HEK293 (cell line): ENCODE measurements at regions not wholly inside any gene's neighbourhood (a gene's known extent, or its start where the extent isn't known, plus 50 kb on each side); places are given as distances from the start of the nearest gene placed in this dataset.

Experiments used
- CTCF ChIA-PET: fragments of 350-600 bp; formaldehyde crosslinking; extraction: SDS; loops from one replicate; lab custom pipeline; 2021; ENCODE audit warnings: antibody characterized with exemption; lab: Yijun Ruan, JAX
- POLR2A ChIA-PET: fragments of 300-600 bp; formaldehyde crosslinking; extraction: SDS; loops from one replicate; lab custom pipeline; 2020; ENCODE audit warnings: antibody characterized with exemption, inconsistent platforms; lab: Yijun Ruan, JAX
- H3K27ac ChIP-seq: fragments of 200-500 bp; sonication (Bioruptor generic); 2 replicates; pipeline ENCODE4 v1.5.1; 2014; ENCODE audit warnings: low read depth, low read length, control low read depth, inconsistent platforms; ENCODE audit errors: extremely low read depth
- H3K36me3 ChIP-seq, 2 experiments: fragments of 200-500 bp in 1 of 2; sonication (Bioruptor generic) in 1 of 2; 1 replicate in 1 of 2; 2 replicates in 1 of 2; pipeline ENCODE4 v1.5.1; 2014 to 2017; ENCODE audit warnings: inconsistent platforms in 2 of 2, low read length in 2 of 2; ENCODE audit not compliant: control insufficient read depth in 2 of 2, insufficient read depth in 1 of 2
- H3K4me1 ChIP-seq: fragments of 200-500 bp; sonication (Bioruptor generic); 2 replicates; pipeline ENCODE4 v1.5.1; 2014; ENCODE audit warnings: mild to moderate bottlenecking, low read length, inconsistent platforms; ENCODE audit not compliant: control insufficient read depth, insufficient read depth
- H3K4me3 ChIP-seq: 2 replicates; pipeline ENCODE4 v1.5.1; 2011; ENCODE audit warnings: low read depth, mild to moderate bottlenecking, control low read depth, low read length, moderate library complexity
- H3K9me3 ChIP-seq: fragments of 200-500 bp; sonication (Bioruptor generic); 2 replicates; pipeline ENCODE4 v1.5.1; 2014; ENCODE audit warnings: low read depth, low read length, inconsistent platforms; ENCODE audit not compliant: control insufficient read depth, insufficient read depth
- HOXC10 ChIP-seq: sonication (generic); formaldehyde crosslinking; IDR thresholded peaks from 2 replicates; pipeline ENCODE4 v1.8.1; 2023; ENCODE audit warnings: mild to moderate bottlenecking, missing genetic modification reagents
- MYNN ChIP-seq: fragments of 450-650 bp; formaldehyde crosslinking; IDR thresholded peaks from 2 replicates; pipeline ENCODE4 v1.5.1; 2016; ENCODE audit warnings: missing biosample characterization, missing genetic modification characterization, borderline replicate concordance
- PRDM4 ChIP-seq: fragments of 450-650 bp; formaldehyde crosslinking; IDR thresholded peaks from 2 replicates; pipeline ENCODE4 v1.5.1; 2017; ENCODE audit warnings: missing biosample characterization, missing genetic modification characterization
- REPIN1 ChIP-seq: fragments of 450-650 bp; formaldehyde crosslinking; IDR thresholded peaks from 2 replicates; pipeline ENCODE4 v1.5.1; 2017; ENCODE audit warnings: missing biosample characterization, missing genetic modification characterization, low read depth
- SALL2 ChIP-seq: fragments of 450-650 bp; formaldehyde crosslinking; IDR thresholded peaks from 2 replicates; pipeline ENCODE4 v1.5.0; 2017; ENCODE audit warnings: missing biosample characterization, mild to moderate bottlenecking, missing genetic modification characterization, borderline replicate concordance
- SCRT1 ChIP-seq: fragments of 450-650 bp; formaldehyde crosslinking; IDR thresholded peaks from 2 replicates; pipeline ENCODE4 v1.5.1; 2016; ENCODE audit warnings: missing biosample characterization, missing genetic modification characterization, borderline replicate concordance
- WT1 ChIP-seq: fragments of 450-650 bp; formaldehyde crosslinking; IDR thresholded peaks from 2 replicates; pipeline ENCODE4 v1.5.1; 2016; ENCODE audit warnings: missing biosample characterization, missing genetic modification characterization
- ZBTB8A ChIP-seq: fragments of 450-650 bp; formaldehyde crosslinking; IDR thresholded peaks from 2 replicates; pipeline ENCODE4 v1.5.1; 2016; ENCODE audit warnings: missing biosample characterization, missing genetic modification characterization
- ZFHX2 ChIP-seq: fragments of 450-650 bp; formaldehyde crosslinking; conservative IDR thresholded peaks from 2 replicates; pipeline ENCODE4 v1.5.1; 2016; ENCODE audit warnings: missing biosample characterization, missing genetic modification characterization
- ZNF132 ChIP-seq: fragments of 450-650 bp; formaldehyde crosslinking; IDR thresholded peaks from 2 replicates; pipeline ENCODE4 v1.5.1; 2017; ENCODE audit warnings: missing biosample characterization, missing genetic modification characterization, borderline replicate concordance
- ZNF155 ChIP-seq: fragments of 450-650 bp; formaldehyde crosslinking; IDR thresholded peaks from 2 replicates; pipeline ENCODE4 v1.5.1; 2016; ENCODE audit warnings: missing biosample characterization, missing genetic modification characterization
- ZNF311 ChIP-seq: fragments of 450-650 bp; formaldehyde crosslinking; IDR thresholded peaks from 2 replicates; pipeline ENCODE4 v1.5.1; 2017; ENCODE audit warnings: missing biosample characterization, missing genetic modification characterization, borderline replicate concordance
- ZNF354C ChIP-seq: fragments of 450-650 bp; formaldehyde crosslinking; IDR thresholded peaks from 2 replicates; pipeline ENCODE4 v1.5.1; 2016; ENCODE audit warnings: missing biosample characterization, missing genetic modification characterization, low read depth, borderline replicate concordance
- ZNF416 ChIP-seq: fragments of 450-650 bp; formaldehyde crosslinking; IDR thresholded peaks from 2 replicates; pipeline ENCODE4 v1.5.1; 2016; ENCODE audit warnings: missing biosample characterization, missing genetic modification characterization
- ZNF423 ChIP-seq: fragments of 450-650 bp; formaldehyde crosslinking; IDR thresholded peaks from 2 replicates; pipeline ENCODE4 v1.5.1; 2016; ENCODE audit warnings: missing biosample characterization, missing genetic modification characterization
- ZNF513 ChIP-seq: fragments of 450-650 bp; IDR thresholded peaks from 2 replicates; pipeline ENCODE4 v1.5.1; 2018; ENCODE audit warnings: missing biosample characterization, missing genetic modification characterization
- ZNF530 ChIP-seq: fragments of 450-650 bp; formaldehyde crosslinking; IDR thresholded peaks from 2 replicates; pipeline ENCODE4 v1.5.1; 2016; ENCODE audit warnings: low read depth, missing biosample characterization, missing genetic modification characterization
- ZNF560 ChIP-seq: fragments of 450-650 bp; formaldehyde crosslinking; IDR thresholded peaks from 2 replicates; pipeline ENCODE4 v1.5.1; 2017; ENCODE audit warnings: missing biosample characterization, missing genetic modification characterization, borderline replicate concordance
- ZNF571 ChIP-seq: fragments of 450-650 bp; formaldehyde crosslinking; IDR thresholded peaks from 2 replicates; pipeline ENCODE4 v1.5.0; 2017; ENCODE audit warnings: missing biosample characterization, missing genetic modification characterization
- ZNF596 ChIP-seq: fragments of 450-650 bp; IDR thresholded peaks from 2 replicates; pipeline ENCODE4 v1.5.0; 2018; ENCODE audit warnings: missing biosample characterization, mild to moderate bottlenecking, missing genetic modification characterization, moderate library complexity
- ZNF639 ChIP-seq: fragments of 450-650 bp; formaldehyde crosslinking; IDR thresholded peaks from 2 replicates; pipeline ENCODE4 v1.5.1; 2016; ENCODE audit warnings: missing biosample characterization, missing genetic modification characterization
- ZNF664 ChIP-seq: fragments of 450-650 bp; formaldehyde crosslinking; IDR thresholded peaks from 2 replicates; pipeline ENCODE4 v1.5.1; 2016; ENCODE audit warnings: missing biosample characterization, missing genetic modification characterization
- ZNF701 ChIP-seq: fragments of 450-650 bp; formaldehyde crosslinking; IDR thresholded peaks from 2 replicates; pipeline ENCODE4 v1.5.1; 2016; ENCODE audit warnings: missing biosample characterization, missing genetic modification characterization
- ZNF776 ChIP-seq: fragments of 450-650 bp; formaldehyde crosslinking; IDR thresholded peaks from 2 replicates; pipeline ENCODE4 v1.5.0; 2017; ENCODE audit warnings: missing biosample characterization, missing genetic modification characterization, borderline replicate concordance
- ZNF785 ChIP-seq: fragments of 450-650 bp; formaldehyde crosslinking; IDR thresholded peaks from 2 replicates; pipeline ENCODE4 v1.5.1; 2016; ENCODE audit warnings: missing biosample characterization, missing genetic modification characterization
- ZSCAN30 ChIP-seq: fragments of 450-650 bp; IDR thresholded peaks from 2 replicates; pipeline ENCODE4 v1.5.1; 2018; ENCODE audit warnings: missing biosample characterization, mild to moderate bottlenecking, missing genetic modification characterization, moderate library complexity

GRCh38 chrX:806586-806985, 176.0 kb downstream of the SHOX start:
- ChIA-PET POLR2A (no interaction called here), CTCF (no interaction called here)
- Histone ChIP-seq H3K36me3 (no peaks in the 10 kb centered on the region), H3K27ac (no peak overlapping the region), H3K4me3 (no peak overlapping the region), H3K9me3 (no peaks in the 10 kb centered on the region), H3K4me1 (no peaks in the 10 kb centered on the region)
- TF ChIP-seq ZNF639 (tag by site-specific recombination) (no peak), ZSCAN30 (tag by site-specific recombination) (no peak), ZNF571 (tag by site-specific recombination) (no peak), HOXC10 (CRISPR knock-in tag) (no peak), ZNF776 (tag by site-specific recombination) (no peak), ZNF354C (tag by site-specific recombination) (no peak), ZNF664 (tag by site-specific recombination) (no peak)

GRCh38 chrX:805988-806387, 175.4 kb downstream of the SHOX start:
- Histone ChIP-seq H3K4me3 (no peak overlapping the region), H3K36me3 (no peaks in the 10 kb centered on the region), H3K9me3 (no peaks in the 10 kb centered on the region), H3K27ac (no peak overlapping the region), H3K4me1 (no peaks in the 10 kb centered on the region)
- no peak for TF ChIP-seq ZNF311 (tag by site-specific recombination)
- no peak for TF ChIP-seq ZNF132
- TF ChIP-seq SCRT1: peak; percentile 63; the same call in 1 of the 2 replicates
- CTCF ChIA-PET: no interaction called here
- POLR2A ChIA-PET: no interaction called here

GRCh38 chrX:805103-805670, 174.6 kb downstream of the SHOX start:
- no peaks in the 10 kb centered on the region for H3K4me1 ChIP-seq
- no peak overlapping the region for H3K27ac ChIP-seq
- H3K4me3 ChIP-seq: no peak overlapping the region
- TF ChIP-seq ZFHX2 (no peak), ZNF155 (tag by site-specific recombination) (no peak), ZNF416 (tag by site-specific recombination) (no peak), PRDM4 (tag by site-specific recombination) (no peak), SALL2 (tag by site-specific recombination) (no peak), REPIN1 (tag by site-specific recombination) (no peak), ZBTB8A (no peak), WT1 (tag by site-specific recombination) (no peak), ZNF785 (tag by site-specific recombination) (no peak), ZNF701 (tag by site-specific recombination) (no peak), ZNF560 (no peak), ZNF596 (tag by site-specific recombination) (no peak), ZNF513 (tag by site-specific recombination) (no peak), MYNN (tag by site-specific recombination) (no peak), ZNF354C (tag by site-specific recombination) (no peak), ZNF423 (no peak), ZNF530 (tag by site-specific recombination) (no peak)
- TF ChIP-seq, all 188 proteins: peak for 0
- ChIA-PET CTCF (no interaction called here), POLR2A (no interaction called here)
- Histone ChIP-seq H3K9me3 (no peaks in the 10 kb centered on the region), H3K36me3 (no peaks in the 10 kb centered on the region)
